Cerebellar cortex (tissue), 1 donor: ENCODE measurements at regions not wholly inside any gene's neighbourhood (a gene's known extent, or its start where the extent isn't known, plus 50 kb on each side); places are given as distances from the start of the nearest gene placed in this dataset.

Experiments
- DNase-seq: peaks from one replicate; pipeline ENCODE4 v3.0.0-alpha.2; 2015; ENCODE audit warnings: low spot score

DNA sequence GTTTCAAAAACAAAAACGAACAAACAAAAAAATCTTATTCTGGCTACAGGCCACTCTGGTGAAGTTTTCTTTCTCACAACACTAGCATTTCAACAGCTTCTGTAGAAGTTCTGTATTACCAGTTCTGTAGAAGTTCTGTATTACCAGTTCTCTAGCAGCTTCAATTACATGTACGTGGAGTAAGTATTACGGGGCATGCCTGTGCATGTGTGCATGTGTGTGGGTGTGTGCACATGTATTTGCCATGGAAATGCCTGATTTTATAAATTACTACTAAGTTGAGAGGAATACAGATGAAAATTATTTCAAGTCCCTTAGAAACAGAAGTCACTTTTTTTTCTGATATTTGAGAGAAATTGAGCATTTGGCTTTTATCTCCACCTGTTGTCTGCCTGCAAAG is 414.2 kb downstream of the FOXO1 start:
- no peak for DNase-seq

DNA sequence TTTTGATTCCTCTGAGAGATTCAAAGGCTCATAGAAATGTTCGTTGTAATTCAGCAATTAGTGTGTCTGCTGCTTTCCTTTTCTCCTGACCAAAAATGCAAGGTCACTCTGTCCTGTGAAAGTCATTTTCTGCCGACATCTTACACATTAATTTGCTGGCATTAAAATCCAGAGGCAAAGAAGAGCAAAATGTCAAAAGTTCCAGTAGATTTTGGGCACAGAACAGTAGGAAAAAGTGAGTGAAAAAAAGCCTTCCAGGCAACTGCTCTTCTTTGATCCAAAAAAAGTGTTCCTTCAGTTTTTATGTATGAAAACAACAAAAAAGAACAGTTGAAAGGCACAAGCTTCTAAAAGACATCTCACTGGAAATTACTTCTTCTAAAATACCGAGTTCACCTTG is 413.8 kb downstream of the FOXO1 start:
- DNase-seq, result no peak

DNA sequence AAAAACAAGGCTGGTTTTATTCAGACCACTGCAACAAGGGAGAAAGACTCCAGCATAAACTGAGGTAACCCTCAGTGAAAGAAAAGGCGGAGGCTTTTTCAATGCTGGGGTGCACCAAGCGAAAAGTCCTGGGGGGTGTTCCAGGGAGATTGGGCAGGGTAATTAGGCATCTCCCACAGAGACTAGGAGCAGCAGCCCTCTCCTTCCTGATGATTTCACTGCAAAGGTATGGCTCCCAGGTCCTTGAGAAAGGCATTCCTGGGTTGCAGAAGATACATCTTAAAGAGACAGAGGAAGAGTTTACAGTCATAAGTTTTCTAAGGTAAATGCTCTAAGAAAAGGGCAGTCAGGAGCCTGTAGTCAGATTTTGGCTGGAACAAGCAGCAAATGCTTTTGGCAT is 412.0 kb downstream of the FOXO1 start:
- no peak for DNase-seq

DNA sequence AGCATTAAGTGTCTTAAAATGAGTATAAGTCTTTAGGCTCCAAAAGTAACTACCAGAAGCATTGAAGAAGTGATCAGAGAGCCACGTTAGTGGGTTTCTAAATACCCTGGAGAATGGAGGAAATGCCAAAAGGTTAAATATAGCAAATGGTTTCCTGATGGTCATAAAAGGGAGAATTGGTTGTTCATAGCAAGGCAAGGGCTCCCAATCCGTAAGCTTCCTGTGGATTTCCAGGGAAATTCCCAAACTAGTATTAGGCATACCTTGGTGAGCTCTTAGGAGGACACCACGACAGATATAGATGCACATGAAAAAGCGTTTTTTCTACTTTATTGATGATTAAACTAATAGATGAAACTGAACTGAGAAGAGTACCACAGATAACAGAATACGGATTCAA is 410.9 kb downstream of the FOXO1 start:
- no peak for DNase-seq

DNA sequence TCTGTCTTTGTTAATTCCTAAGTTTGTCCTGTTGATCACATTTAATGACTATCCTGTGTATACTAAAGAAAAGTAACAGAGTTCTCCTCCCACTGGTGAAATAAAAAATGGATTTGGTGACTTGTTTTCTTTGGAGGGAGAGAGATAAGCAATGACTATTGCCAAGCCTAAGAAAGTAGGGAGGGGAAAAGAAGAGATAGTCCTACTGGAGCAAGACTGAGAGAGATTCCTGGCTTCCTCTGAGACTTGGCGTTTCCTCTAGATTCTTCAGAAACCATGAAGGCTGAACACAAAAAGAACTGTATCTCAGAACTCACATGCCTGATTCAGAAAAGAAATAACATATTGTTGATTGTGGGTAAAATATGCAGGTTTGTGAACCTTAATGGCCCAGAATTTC is 406.5 kb downstream of the FOXO1 start:
- no peak for DNase-seq

DNA sequence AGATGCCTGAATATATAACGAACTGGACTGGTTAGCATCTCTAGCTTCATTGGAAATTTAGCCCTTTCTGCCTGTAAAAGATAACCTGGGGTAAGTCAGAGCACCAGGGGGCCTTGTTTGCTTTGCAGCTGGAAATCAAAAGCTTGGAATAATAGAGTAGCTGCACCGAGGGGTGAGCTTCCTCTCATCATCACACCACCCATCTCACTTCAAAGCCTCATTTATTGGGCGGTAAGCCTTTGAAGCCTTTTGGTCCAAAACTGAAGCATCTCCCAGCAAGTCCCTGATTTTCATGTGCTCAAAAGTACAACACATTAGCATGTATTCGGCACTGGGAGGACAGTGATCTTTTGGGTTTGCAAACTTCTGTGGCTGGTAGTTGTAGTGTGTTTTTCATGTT is 405.1 kb downstream of the FOXO1 start:
- no peak for DNase-seq

DNA sequence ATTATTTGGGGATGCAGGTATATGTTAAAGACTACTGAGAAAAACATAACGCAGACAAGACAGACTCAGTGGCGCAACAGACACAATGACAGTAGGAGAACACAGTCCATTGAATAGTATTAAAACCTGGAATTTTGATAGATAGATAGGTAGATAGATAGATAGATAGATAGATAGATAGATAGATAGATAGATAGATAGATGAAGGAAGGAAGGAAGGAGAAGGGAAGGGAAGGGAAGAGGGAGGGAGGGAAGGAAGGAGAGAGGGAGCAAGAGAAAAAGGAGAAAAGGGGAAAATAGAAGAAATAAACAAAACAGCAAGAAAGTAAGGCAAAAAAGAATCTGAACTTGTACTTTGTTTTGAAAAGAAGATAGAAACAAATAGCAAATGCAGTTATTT is 404.5 kb downstream of the FOXO1 start:
- DNase-seq, result no peak

DNA sequence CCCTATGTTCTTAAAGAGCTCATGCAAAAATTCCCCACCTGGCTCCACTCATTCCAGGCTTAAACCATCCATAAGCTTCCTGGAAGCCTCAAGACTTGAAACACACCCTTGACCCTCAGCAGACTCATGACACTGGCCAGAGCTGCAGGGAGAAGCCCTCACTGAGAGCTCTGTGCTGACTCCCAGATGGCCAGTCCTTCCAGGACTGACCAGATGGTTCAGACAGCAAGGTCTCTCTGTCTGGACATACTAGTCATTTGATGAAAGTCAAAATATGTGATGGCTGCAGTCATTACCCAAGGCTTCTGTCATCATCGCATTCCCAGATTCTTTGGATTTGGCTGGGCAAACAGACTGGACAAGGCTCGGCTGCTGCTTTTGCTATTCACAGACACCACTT is 397.4 kb downstream of the FOXO1 start:
- DNase-seq, result no peak

DNA sequence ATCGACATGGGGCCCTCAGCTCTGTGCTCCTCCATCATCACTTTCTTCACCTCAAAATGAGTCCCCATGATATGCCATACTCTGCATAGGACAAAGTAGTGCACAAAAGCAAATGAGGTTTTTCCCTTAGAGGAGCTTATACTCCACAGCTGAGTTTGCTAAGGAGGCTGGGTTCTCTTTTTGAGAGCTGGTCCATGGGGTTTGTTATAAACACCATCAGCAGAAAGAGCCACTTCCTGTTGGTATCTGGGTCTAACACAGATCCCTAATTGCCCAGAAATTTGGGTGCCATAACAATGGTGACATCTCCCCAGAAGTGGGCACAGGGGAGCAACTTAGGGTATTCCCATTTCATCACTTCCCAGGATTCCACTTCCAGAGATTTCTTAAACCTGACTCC is 395.7 kb downstream of the FOXO1 start:
- DNase-seq, result no peak

DNA sequence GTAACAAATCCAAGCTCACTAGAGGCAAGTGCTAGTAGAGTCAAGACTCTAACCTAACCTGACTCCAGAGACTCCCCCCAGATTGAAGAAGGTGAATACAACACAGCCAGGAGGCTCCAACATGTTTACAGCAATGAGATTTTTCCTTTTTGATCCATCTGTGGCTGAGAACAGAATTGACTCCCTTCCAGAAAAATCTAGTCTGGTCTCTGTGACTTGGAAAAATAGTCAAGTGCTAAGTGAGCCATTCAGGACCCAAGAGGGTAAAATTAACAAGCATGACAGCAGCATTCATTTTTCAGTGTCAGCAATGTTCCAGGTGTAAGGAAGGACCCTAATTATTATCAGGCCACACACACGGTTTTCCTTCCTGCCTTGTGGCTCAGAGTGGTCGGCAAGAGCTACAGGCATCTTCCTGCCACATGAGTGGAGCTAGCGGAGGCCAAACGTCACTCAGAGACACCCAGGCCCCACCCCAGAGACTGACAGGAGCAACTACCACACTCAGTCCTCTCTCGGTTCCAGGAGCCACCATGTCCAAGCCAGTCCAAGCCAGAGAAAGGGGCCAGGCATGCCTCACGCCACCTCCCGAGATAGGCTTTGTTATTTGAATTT is 395.1 kb downstream of the FOXO1 start:
- no peak for DNase-seq

DNA sequence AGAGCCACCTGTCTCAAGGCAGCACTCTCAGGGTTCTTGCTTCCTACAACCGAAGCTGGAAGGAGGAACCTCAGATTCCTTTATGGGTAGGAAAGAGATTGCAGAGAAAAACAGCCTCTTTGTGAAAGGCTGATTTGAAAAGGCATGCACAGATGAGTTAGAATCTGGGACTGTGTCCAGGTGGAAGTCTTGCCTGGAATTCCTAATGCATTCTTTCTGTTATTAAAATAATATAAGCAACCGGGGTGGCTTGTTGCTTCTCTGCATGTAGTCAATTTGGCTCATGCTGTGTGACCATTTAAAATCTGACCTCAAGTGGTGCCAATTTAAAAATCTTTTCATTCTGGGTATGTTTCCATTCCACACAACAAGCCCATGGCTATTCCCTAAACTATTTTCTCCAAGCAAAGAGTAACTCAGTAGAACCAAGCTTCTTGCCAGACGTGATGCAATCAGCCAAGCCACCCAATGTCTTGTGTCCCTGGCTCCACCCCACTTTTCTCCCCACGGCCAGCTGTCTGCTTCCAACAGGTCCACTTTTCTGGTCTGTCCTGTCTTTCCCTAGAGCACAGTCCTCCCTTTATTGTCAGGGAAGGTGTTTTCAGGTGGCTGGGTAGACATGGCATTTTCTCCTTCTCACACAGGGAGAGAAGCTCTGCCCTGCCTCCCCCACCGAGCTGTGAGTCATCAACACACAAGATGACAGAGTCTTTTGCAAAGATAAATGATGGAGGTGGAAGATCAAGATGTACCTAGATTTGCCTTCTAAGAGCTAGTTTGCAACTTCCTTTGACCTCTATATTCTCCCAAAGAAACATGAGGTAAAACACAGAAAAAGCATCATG is 394.3 kb downstream of the FOXO1 start:
- peak; percentile 26 for DNase-seq

DNA sequence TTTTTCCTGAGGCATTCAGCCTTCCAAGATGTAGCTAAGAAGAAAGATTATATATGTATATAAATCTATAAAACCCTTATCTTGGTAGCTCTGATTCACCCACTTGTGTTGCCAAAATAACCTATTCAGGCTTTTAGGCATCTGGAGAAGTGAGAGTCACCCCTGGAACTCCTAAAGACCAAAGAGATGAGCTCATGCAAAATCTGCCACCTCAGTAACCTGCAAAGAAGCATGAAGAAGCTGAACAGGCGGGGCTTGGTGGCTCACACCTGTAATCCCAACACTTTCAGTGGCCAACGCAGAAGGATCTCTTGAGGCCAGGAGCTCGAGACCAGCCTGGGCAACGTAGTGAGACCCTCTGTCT is 393.7 kb downstream of the FOXO1 start:
- DNase-seq, result no peak

DNA sequence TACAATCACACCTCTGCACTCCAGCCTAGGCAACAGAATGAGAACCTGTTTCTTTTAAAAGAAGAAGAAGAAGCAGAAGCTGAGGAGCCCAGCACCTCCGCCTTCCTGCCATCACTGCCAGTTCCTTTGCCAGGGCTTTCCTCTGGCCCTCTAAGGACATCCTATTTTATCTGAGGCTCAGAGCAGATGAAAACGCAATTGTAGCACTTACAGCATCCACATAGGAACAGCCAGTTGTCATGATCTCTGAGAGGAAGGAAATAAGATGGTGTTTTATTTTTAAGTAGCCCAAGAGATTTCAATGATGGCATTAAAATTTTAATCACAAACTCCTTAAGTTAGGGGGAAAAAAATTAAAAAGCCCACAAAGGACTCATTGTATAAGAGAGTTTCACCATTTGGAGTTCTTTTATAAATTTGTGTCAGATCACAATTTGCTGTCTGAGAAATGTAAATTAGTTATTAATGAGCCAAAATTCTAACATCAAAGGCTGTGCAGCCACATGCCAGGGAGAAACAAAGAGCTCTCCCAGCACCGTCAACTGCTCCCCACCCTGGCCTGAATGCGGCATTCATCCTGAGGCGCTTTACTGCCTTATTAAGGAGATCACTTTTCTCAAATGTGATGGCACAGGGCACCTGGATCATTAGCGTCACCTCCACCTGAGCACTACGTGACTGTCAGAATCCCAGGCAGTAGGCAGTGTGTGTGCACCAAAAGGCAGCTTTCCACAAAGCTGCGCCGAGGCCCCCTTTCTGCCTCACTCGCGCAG is 393.0 kb downstream of the FOXO1 start:
- no peak for DNase-seq

DNA sequence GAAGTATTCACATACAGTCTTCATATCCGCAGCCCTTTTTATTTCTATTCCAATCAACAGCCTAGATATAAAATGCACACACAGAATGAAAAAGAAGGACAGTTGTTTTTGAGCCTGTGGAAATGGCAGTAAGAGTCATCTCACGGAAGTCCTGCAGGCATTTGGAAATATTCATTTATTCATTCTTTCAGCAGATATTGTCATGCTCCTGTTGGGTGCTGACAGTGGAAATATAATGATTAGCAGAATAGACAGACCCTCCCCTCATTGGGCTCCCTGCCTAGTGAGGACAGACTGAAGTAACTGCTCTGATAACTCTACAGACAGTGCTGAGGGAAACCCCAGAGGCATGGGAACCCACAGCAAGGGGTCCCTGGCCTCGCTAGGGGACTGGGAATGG is 392.3 kb downstream of the FOXO1 start:
- DNase-seq, result no peak

DNA sequence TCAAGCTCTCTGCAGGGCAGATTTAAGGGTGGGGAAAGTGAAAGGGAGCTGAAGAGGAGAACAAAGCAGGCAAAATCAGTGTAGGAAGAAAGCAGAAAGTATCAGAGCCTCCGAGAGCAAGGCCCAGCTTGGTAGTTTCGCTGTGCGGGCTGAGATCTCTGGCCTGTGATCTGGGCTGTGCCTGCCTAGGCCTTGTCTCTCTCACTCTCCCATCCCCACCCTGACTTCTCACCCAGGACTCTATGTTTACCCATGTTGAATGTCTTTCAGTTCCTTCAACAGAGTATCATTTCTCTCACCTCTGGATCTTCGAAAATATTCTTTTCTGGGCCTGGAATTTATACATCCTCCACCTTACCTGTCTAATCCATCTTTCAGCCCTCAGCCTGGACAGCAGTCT is 391.3 kb downstream of the FOXO1 start:
- no peak for DNase-seq

DNA sequence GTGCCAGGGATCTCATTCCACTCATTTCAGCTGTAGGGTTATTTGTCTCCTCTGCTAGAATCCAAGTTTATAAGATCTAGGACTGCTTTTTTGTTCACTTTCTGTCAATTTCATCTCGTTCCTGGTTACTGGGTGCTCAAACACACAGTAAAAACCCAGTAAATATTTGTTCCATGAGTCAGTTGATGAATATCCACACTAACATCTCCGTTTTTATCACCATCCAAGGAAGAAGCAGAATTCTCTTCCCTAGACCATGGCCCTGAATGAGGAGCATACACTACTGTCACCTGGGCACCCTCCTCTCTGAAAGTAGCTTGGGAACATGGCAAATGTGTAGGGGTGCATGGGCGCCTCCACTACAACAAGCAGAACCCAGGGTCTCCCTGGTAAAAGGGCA is 390.8 kb downstream of the FOXO1 start:
- no peak for DNase-seq

DNA sequence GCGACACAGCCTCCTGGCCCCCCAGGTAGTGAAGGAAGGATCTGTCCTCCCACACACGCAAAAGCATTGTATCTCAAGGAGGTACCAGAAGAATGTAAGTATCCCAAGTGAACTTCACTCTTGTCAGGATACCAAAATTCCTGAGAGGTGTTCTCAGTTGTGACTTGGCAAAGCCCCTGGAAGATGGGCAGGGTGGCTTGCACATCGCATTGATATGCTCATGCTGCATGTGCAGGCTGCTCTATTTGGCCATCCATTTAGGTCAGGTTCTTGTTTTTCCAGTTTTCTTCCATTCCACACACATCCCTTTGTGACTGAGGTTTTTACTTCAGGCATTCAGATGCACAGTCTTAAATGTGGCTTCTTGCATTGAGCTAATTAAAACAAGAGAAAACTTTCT is 382.8 kb downstream of the FOXO1 start:
- DNase-seq, result no peak

DNA sequence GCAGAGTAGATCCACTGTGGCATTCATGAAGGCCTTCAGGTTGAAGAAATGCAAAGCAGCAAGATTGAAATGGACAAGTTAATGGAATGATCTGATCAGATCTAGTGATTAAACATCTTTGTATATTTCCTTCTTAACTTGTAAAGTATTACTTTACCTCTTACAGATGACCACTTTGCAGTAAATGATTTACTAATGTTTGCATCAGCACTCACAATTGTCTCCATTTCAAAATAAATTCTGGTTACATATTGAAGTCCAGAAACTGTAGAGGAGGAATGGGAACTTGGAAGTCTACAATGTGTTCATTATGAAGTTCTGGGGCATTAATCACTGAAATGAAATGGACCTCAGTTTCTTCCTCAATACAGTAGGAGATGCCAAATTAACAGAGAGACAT is 380.8 kb downstream of the FOXO1 start:
- no peak for DNase-seq

DNA sequence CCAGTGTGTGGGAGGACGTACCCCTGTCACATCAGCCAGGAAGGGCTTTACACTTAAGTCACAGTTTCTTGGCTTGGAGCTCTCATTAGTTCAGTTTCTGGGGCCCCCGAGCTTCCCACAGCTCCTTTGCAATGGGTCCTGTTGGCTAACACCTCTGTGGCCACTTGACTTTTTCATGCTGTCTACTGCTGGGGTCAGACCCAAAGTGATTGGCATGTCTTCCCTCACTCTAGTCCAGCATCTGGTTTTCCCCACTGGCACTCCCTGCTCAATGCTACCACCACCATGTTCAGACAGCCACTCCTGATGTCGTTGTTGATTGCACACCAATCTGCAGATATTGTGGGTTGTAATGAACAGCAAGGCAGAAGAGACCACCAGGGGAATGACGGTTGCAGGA is 379.0 kb downstream of the FOXO1 start:
- DNase-seq, result no peak

DNA sequence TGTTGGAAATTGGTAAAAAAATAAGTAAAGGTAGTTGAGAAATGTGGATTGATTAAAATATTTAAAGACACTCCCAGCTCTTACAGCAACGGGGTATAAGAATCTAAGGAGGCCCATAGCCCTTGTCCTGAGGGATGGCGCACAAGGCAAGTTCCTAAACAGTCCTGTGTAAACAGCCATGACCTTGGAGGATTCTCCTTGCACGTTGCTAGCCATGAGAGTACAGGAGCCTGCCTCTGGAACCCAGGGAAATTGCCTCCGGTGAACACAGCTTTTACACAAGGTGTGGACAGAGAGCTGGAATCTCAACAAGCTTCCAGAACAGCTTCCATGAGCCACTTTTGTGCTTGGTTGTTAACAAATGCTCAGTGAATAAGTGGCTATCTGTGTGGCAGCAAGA is 378.2 kb downstream of the FOXO1 start:
- no peak for DNase-seq

DNA sequence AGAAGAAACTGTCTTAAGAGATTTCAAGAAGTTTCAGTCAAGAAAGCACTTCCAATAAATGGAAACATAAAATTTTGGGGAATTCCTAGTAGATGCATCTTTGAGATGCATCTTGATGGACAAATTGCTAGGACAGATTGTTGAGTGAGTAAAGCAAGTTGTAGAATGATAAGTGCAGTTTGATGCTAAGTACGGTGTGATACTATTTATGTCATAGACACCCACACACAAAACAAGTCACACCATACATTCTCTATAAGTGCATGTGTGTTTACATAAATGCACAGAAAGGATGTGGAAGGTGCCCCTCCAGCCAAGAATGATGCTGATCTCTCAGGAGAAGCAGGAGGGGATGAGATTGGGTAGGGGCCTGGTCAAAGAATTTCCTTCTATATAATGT is 375.7 kb downstream of the FOXO1 start:
- no peak for DNase-seq

DNA sequence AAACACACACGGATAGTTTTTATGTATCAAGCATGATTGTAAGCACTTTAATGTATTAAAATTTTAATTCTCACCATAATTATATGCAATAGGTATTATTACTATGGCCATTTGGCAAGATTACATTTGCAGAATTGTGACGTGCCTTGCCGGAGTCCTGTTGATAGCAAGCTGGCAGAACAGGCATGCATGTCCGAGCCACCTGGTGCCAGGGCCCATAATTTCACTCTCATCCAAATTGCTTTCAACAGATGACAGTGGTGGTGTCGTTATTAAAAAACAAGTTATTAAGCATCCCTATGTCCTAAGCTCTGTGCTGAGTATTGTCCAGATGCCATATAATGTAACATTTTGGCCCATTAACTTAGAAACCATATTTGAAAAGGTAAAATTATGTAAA is 374.3 kb downstream of the FOXO1 start:
- DNase-seq, result no peak

DNA sequence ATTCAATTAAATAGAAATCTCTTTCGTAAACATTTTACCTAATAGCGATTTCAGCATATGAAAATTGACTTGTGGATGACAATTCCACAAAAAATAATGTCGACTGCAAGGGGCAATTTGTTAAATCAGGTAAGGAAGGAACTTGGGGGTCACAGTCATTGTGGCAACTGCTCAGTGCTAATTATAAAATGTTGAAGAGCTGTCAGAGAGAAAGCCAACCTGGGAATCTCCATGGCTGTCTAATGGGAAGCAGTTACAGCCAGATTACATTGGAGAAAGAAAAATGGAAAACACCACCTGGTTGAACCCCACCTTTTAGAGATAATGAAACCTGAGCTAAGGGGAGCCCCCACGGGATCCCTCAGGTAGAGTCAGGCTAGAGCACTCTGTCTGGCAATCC is 373.9 kb downstream of the FOXO1 start:
- no peak for DNase-seq
